Stimulated activated naive CD4-positive, alpha-beta T cell (primary cell): ENCODE measurements at regions not wholly inside any gene's neighbourhood (a gene's known extent, or its start where the extent isn't known, plus 50 kb on each side); places are given as distances from the start of the nearest gene placed in this dataset.
"Not testable (repeated sequence)": the region's sequence is repeated elsewhere in the genome, so short reads cannot be mapped to it uniquely, and the experiment has no call there.

Experiments used
- DNase-seq, 6 experiments: peaks; one replicate each; lab custom pipeline; 2025; lab: John Stamatoyannopoulos, UW

DNA sequence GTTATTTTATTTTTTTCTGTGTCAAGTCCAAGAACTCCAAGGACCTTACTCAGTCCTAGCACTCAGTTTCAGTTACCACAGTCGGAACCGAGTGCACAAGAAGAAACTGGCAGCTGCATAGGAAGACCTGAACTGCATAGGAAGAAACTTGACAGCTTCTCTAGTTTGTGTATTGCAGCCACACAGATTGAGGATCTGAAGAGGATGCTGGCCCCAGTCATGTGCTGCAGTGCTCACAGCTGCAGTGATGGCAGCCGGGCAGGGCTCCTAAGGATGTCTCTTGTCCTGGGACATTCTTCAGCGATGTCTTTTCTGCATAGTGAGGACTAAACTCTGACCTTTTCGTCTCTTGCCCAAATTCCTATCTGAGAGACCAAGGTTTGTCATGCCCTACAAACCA, 261.2 kb downstream of the STIM2 start:
- DNase-seq, result no peak

- no peak for DNase-seq
Measured at GRCh38 chr4:27123123-27123768, 262.6 kb downstream of the STIM2 start.

GRCh38 chr4:27123769-27124124, 263.1 kb downstream of the STIM2 start:
- no peak for DNase-seq

- DNase-seq, result not testable (repeated sequence)
Measured at GRCh38 chr4:27126895-27127294, 266.3 kb downstream of the STIM2 start.

DNA sequence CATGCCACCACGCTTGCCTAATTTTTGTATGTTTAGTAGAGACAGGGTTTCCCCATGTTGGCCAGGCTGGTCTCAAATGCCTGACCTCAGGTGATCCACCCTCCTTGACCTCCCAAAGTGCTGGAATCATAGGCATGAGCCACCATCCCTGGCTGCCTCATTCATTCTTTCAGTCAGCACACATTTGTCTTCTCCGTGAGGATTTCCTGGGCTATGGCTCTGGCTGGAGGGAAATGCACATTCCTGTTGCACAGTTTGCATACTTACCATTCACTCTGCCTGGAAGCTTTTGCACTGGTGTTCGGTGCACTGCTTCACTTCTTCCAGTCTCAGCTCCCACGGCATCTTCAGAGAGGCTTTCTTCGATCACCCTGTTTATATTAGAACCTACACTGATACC, 267.8 kb downstream of the STIM2 start:
- no peak for DNase-seq

DNA sequence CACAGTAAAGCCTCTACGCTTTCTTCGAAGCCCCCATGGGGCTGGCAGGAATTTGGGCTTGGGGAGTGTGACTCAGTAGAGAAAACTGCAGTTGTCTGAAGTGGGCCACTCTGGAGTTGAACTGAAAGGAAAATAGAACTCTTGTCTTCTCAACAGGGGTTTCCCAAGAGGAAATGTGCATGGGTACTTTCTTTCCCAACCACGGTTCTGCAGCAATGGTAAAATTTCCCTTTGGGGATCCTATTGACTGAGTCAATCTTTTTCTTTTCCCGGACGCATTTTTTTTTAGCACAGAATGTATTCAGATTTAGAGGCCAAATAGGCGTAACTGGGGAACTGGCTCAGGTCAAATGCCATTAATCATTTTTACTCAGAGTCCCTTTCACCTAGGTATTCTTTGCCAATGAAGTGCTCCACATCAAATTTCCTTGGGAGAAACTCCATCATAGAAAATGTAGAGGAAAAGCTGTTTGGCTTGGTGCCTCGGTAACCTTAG, 269.3 kb downstream of the STIM2 start:
- no peak for DNase-seq

DNA sequence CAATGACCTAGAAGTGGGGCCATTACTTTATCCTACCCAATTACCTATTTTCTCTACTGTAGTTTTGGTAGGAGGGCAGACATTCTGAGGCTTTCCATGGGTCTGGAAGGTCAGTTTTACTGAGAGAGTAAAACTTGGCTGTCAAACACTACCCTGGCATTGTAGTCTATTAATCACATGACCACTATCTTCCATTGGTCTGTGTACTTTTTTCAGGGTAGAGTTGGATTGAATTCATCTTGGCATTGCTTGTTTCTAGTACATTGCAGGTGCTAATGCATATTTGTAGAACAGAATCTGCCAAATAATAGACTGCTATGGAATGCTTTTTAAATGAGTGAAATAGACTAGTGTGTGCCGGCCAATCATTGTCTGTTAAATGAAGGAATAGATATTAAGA, 271.9 kb downstream of the STIM2 start:
- no peak for DNase-seq

DNA sequence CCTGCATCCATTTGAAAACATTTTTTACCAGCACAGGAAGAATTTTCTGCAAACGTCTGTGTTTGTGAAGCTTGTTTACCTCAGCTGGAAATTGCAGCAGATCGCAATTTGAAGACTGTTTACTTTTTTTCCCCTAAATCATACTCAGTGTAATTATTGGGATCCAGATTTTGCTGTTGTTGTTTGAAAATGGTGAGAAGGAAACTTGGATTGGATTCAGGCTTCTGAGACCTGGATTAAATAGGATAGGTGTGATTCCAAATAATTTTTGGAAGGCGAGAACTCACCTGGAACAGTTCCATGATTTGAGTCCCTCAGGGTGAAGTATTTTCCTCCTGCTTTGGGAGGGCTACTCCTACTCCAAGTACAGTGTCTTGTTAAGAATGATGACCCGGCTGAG, 279.8 kb downstream of the STIM2 start:
- no peak for DNase-seq

DNA sequence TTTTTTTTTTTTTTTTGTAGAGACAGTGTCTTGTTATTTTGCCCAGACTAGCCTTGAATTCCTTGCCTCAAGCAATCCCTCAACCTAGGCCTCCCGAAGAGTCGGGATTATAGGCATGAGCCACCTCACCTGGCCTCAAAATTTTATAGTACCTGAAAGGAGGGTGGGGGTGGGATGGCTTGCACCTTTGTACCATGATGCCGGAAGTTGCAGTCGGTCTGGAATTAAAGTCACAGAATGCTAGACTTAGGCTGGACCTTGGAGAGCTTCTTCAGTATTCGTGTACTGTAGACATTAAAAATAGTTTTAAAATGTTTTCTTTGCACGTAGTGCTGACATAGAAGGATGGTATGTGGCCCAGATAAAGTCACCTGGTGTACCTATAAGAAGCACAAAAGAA, 280.9 kb downstream of the STIM2 start:
- no peak for DNase-seq

DNA sequence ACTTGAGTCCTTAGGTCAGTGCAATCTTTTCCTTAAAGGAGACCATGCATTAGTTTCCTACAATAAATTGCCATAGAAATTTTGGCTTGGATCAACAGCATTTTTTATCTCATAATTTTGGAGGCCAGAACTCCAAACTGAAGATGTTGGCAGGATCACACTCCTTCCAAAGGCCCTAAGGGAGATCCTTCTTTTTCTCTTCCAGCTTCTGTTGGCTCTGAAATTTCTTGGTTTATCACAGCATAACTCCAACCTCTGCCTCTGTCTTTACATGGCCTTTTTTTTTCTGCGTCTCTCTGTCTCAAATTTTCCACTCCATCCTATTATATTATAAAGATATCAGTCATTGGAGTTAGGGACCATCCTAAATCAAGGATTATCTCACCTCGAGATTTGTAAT, 282.2 kb downstream of the STIM2 start:
- no peak for DNase-seq

GRCh38 chr4:27145597-27145996, 285.0 kb downstream of the STIM2 start:
- DNase-seq, result no peak

DNA sequence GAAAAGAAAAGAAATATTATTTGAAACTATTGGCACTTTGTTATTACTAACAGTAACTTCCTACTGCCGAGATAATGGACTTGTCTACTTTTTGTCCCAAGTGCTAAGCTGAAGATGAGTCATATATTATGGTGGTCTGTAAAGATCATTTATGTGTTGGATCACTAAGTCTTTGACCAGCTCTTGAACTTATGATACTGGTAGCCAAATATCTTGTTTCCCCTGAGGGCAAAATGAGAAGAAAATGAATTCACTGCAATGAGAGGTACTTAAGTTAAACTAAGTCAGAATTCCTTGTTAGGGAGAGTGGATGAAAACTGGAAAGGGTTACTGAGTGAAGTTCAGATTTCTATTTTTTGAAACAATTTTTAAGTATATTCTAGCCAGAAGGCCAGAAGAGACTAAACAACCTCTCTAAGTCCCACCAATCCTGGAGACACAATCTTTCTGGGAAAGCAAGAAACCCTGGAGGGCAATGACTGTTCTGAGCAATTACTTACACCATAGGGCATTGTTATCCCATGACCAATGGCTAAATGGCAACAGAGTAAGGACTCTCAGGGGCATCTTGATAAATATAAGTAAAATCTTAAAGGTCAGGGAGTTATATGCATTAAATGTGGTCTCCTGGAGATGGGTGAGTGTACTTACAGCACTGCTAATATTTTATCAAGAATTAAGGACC, 287.7 kb downstream of the STIM2 start:
- no peak for DNase-seq

DNA sequence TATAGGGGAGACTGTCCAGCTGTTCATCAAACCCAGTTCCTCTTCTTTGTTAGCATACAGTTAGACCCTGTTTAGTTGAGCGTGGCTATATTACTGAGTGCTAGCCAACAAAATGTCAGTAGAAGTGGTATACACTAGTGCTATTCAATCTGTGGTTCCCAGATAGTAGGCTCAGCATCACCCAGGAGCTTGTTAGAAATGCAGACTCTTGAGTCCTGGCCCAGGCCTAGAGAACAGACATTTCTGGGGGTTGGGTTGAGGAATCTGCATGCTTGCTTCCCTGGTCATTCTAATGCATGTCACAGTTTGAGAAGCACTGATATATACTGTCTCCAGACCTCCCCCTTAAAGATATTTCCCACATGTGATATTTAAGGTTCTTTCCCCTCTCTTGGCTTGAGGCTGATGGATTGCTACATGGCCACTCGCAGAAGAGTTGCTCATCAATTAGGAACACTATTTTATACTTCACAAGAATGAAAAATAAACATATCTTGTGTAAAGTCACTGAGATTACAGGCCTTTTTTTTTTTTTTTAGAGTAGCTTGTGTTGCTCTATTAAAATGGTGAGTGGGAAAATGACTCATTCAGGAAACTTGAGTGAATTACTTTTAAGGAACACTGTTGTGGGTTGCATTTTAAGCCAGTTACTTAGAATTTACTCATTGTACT, 289.0 kb downstream of the STIM2 start:
- DNase-seq, result no peak

- no peak for DNase-seq
Measured at GRCh38 chr4:27152703-27153102, 292.1 kb downstream of the STIM2 start.

DNA sequence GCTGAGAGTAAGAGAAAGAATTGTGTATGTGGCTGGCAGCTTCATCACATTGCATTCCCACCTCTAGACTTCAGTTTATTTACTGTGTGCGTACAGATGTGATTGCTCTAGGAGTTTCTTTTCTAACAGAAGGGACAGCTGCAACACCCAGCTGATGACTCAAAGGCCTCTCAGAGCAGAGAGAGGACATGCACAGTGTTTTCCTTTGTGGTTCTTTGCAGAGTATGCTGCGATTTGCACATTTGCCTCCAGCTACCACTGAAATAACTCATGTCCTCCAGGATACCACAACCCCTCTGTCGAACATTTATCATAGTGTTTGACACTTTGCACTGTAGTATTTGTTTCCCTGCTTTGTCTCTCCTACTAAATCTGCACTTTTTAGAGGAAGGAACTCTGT, 294.1 kb downstream of the STIM2 start:
- no peak for DNase-seq

GRCh38 chr4:27161191-27161590, 300.6 kb downstream of the STIM2 start:
- DNase-seq, result no peak

DNA sequence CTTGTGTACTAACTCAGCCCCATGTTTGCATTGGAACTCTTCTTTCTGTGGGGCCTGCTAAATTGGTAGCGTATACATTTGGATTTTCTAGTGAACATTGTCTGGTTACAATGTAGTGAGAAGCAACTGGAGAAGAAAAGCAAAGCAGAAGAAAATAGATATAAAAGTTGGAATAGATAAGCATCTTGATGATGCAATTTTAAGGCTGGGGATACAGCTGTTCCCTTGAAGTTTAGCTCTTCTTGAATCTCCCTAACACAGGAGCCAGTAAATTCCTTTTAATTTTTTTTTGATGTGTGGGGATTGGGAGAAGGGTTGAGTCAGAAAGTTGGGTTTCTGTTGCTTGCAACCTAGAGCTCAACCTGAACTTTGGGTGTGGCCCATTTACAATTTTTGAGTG, 308.1 kb downstream of the STIM2 start:
- no peak for DNase-seq

DNA sequence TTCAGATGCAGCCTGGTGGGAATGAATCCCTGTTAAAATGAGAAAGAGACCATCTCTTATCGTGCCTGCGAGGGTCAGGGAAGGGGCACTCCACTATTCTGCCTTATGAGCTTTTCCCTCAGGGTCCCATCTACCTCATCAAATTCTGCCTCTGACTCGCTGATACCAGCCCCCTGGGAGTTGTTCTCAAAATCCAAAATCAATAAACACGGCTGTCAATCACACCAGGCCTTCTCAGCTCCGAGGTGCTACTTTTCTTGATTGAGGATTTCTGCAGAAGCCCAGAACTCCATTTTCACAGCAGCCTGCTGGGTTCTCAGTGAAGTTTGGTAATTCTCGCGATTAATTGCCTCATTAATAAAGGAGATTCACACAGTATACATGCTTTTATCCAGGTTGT, 312.6 kb downstream of the STIM2 start:
- no peak for DNase-seq

DNA sequence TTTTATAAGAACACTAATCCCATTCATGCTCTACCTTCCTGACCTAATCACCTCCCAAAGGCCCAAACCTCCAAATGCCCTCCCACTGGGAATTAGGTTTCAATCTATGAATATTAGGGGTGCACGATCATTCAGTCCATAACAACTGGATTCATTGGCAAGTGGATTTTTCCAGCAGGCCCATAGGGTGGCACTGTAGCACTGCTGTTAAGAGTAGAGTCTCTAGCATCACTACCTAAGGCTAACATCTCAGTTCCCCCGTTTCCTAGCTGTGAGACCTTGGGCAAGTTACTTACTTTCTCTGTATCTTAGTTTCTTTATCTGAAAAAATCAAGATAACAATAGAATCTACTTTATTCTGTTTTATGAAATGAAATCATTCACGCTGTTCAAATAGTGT, 315.8 kb downstream of the STIM2 start:
- no peak for DNase-seq

GRCh38 chr4:27176881-27177280, 316.2 kb downstream of the STIM2 start:
- no peak for DNase-seq

DNA sequence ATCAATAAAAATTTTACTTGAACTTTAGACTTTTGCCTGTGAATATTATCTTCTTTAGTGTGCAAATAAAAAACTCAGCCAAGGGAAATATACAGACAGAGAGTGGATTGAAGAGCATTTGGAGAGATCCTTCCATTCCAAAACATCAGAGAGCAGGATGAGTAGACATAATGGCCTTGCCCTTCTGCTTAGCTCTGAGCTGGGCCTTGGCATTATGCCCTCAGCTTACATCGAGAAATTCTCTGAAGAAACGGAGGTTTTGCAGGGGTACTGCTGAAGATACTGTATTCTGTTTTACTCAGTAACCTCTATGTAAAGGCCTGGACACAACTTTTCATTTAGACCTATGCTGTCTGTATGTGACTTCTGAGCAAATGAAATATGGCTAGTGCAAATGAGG, 317.4 kb downstream of the STIM2 start:
- DNase-seq, result no peak

DNA sequence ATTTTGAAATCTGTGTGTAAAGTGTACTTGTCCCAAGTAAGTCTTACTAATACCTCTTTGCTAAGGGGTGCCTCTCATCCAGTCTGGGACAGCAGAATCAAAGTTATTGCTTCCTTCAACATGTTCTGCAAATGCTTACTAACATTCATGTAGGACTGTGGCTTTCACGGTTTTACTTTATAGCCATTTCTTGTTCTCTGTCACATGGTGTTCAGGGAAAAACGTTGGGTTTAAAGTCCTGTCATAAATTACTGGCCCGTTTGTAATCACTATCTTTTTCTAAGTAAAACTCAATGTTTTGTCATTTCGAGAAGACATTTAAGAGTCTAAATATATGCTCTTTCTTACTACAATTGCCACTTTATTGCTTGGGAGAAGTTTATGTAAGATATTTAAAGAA, 321.1 kb downstream of the STIM2 start:
- no peak for DNase-seq

DNA sequence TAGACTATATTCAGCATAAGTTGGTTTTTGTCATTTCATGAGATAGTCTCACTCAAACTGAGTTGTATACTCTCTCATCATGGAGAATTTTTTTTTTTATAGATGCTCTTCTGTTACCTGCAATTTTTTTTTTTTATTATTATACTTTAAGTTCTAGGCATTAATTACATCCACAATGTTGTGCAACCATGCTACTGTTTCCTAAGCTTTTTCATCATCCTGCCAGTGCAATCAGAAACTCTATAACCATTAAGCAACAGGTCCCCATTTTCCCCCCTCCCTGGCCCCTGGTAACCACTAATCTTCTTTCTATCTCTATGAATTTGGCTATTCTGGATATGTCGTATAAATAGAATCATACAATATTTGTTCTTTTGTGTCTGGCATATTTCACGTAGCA, 321.6 kb downstream of the STIM2 start:
- DNase-seq, result no peak
